ENCODE measurements at regions not wholly inside any gene's neighbourhood (a gene's known extent, or its start where the extent isn't known, plus 50 kb on each side); places are given as distances from the start of the nearest gene placed in this dataset.

GRCh38 chr9:38232895-38233294 is 159.6 kb upstream of the ALDH1B1 start:
- no peak for DNase-seq (ENCODE audit: low read depth in 4 of 4, low spot score in 3 of 4)

GRCh38 chr9:38229504-38230155 is 160.6 kb upstream of the SHB start:
- DNase-seq (ENCODE audit: low read depth in 4 of 4, low spot score in 3 of 4) = no peak

DNA sequence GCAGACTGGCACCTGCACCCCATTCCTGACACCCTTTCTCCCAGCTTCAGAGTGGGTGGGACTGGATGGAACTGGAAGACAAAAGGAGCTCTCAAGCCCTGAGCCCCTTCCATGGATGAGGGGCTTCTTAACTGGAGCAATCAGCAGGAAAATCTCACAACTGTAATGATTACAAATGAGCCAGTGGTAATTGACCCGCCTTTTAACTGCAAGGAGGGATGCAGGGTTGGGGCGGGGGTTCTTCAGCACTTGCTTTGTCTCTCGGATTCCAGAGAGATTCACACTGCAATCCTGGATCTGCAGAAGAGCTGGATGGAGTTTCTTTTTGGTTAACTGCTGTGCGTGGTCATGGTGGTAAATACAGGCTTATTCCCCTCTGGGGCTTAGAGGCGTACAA is 160.1 kb upstream of the SHB start:
- DNase-seq (ENCODE audit: low read depth in 4 of 4, low spot score in 3 of 4) = no peak

- DNase-seq (ENCODE audit: low read depth in 4 of 4, low spot score in 3 of 4) = no peak
Observed at GRCh38 chr9:38228331-38229103, 159.5 kb upstream of the SHB start.

DNA sequence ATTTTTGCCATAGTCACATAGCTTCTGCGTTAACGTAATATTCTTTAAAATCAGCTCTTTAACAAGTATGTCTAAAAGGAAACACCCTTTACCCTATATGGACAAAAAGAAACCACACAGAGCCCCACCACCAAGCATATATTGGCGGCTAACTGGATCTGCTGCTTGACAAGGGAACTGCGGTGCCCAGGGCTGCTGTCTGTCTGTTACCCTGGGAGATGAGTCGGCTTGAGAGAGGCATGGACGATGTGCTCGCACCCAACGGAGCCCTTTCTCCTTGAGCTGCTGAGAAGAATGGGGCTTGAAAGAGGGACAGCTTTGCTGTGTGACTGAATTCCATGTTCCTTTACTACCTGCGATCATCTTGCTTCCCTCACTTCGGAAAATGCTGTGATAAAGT is 158.6 kb upstream of the SHB start:
- no peak for DNase-seq (ENCODE audit: low read depth in 4 of 4, low spot score in 3 of 4)

DNA sequence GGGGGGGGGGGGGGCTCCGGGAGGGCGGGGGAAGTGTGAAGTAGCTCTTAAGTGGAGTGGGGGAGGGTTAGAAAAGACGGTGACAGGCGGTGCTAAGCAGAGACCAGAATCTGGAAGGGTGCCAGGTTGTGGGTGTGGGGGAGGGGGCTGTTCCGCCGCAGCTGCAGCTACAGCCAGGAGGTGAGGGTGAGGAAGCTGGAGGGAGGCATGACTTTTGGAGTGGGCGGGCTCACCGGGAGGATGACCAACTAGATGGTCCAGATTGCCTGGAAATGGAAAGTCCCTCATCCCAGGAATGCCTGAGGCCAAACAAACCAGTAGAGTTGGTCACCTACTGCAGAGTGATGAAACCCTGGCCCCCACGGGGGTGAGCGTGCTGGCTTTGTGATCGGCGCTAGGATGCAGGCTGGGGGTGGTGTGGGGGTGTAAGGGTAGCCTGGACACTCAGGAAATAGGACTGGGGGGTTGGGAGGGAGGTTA is 158.1 kb upstream of the SHB start:
- peak; percentile 57 to 75 (median 66) for DNase-seq (ENCODE audit: low read depth in 4 of 4, low spot score in 3 of 4)

- no peak for DNase-seq (ENCODE audit: low read depth in 4 of 4, low spot score in 3 of 4)
Observed at GRCh38 chr9:38226491-38226951, 157.5 kb upstream of the SHB start.

GRCh38 chr9:38224941-38225340 is 155.9 kb upstream of the SHB start:
- DNase-seq (ENCODE audit: low read depth in 4 of 4, low spot score in 3 of 4) = no peak

- DNase-seq (ENCODE audit: low read depth in 4 of 4, low spot score in 3 of 4) = no peak
Observed at GRCh38 chr9:38216572-38216971, 147.5 kb upstream of the SHB start.

- no peak for DNase-seq (ENCODE audit: low read depth in 4 of 4, low spot score in 3 of 4)
Observed at GRCh38 chr9:38215465-38215864, 146.4 kb upstream of the SHB start.

- no peak for DNase-seq (ENCODE audit: low read depth in 4 of 4, low spot score in 3 of 4)
Observed at GRCh38 chr9:38214432-38214831, 145.4 kb upstream of the SHB start.

DNA sequence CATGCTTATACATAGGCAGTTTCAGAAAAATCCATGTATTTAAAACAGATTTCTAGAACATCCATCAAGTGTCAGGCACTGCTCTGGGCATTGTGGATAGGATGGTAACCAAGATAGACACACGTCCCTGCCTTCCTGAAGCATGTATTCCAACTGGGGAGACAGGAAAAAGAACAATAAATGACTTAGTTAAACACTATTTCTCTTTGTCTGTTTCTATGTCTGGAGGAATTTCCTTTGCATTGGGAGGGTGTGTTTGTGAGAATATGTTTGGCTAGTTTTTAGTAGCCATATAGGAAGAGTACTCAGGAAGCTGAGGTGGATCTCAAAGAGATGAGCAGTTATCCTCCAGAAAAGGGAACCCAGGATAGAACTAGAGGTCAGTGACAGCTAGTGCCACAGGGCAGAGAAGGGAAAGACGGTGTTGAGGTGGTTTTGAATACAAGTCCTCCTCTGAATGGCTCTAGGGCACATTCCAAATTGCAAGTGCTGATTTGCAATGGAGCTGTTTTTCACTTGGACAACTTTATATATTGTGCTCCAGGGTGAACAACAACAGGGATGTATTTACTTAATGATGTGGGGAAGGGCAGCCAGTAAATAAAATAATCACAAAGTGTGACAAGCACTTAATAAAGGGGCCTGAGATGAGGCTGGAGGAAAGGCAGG is 144.7 kb upstream of the SHB start:
- DNase-seq (ENCODE audit: low read depth in 4 of 4, low spot score in 3 of 4) = no peak

GRCh38 chr9:38212016-38212415 is 143.0 kb upstream of the SHB start:
- no peak for DNase-seq (ENCODE audit: low read depth in 4 of 4, low spot score in 3 of 4)

DNA sequence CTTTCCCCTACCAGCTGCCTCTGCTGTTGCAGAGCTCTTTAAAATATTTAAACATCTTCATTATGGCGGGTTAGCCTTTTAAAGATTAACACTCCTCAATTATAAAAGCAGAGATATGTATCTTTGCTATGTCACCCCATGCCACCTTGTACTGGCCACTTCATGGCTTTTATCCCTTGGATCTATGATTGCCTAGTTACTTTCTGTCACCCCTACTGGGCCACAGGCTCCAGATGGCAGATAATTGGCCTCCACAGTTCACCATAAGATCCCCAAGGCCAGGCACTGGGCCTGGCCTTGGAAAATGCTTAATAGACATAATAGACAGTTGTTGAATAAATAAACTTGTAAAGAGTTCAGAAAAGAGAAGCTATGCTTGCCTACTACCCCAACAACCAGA is 142.0 kb upstream of the SHB start:
- DNase-seq (ENCODE audit: low read depth in 4 of 4, low spot score in 3 of 4) = no peak

DNA sequence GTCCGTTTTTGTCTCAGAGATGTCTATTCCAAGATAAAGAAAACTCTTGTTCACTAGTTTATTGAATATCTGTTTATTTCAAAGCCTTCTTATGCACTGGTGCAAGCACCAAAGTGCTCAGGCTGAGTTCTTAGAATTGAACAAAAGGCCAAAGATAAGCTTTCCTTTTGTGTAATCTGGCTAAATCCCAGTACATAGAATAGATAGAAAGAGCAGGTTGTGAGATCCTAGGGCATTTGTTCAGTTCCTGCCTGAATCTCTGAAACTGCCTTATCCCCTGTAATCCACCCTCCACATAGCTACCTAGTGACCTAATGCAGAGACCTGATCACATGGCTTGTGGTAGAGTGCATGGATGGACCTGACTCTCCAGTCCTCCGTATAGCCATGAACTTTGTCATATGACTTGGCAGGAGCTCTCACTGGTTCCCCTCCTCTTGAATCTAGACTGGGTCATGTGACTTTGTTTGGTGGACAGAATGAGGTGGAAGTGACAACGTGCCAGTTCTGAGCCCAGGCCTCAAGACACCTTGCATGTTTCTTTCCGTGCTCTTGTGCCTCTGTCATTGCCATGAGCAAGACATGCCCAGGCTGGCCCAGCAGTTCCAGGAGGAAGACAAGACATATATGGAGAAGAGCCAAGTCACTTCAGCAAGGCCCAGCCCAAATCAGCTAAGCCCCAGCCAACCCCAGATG is 139.3 kb upstream of the SHB start:
- no peak for DNase-seq (ENCODE audit: low read depth in 4 of 4, low spot score in 3 of 4)

- DNase-seq (ENCODE audit: low read depth in 4 of 4, low spot score in 3 of 4) = no peak
Observed at GRCh38 chr9:38207247-38207778, 138.3 kb upstream of the SHB start.

- no peak for DNase-seq (ENCODE audit: low read depth in 4 of 4, low spot score in 3 of 4)
Observed at GRCh38 chr9:38205279-38205678, 136.3 kb upstream of the SHB start.

DNA sequence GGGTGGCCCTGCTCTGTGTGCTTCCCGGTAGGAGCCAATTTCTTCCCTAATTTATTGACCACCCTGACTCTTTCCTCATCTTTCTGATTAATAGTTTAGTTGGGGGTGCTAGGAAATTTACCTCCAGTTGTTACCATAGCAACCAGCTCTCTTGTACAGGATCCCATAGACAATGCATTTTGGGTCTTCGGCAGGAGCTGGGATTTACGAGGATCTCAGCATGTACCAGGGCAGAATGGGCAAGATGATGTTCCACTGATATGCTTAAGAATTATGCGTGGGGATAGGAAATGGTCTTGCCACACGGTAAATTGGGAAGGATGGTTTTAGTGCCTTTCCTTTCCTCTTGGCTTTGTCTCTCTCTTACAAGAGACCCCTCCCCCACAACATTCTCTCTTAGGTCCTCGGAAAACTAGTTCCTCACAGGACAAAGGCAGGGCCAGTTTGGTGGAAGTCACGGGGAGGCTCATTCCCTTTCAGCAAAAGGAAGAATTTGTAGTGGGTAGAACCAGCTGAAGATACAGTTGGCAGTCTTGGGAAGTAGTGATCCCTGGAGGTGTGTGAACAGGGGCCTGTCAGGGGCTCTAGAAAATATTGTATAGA is 133.4 kb upstream of the SHB start:
- DNase-seq (ENCODE audit: low read depth in 4 of 4, low spot score in 3 of 4) = no peak

DNA sequence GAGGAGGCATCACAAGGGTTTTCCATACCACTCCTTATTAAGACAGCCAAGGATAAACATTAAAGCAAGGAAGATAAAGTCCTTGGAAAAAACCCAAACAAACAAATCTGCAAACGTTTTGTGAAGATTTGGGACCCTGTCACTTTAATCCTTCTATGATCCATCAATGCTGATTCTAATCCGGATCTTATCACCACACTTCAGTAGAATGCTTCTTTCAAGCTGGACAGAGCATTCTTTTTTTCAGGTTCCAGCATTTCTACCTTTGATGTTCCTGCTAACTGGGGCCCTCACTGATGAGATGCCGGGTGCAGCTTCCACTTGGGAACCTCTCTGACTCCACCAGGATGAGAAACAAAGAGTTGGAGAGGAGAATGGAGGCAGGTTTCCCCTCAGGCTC is 132.8 kb upstream of the SHB start:
- no peak for DNase-seq (ENCODE audit: low read depth in 4 of 4, low spot score in 3 of 4)

DNA sequence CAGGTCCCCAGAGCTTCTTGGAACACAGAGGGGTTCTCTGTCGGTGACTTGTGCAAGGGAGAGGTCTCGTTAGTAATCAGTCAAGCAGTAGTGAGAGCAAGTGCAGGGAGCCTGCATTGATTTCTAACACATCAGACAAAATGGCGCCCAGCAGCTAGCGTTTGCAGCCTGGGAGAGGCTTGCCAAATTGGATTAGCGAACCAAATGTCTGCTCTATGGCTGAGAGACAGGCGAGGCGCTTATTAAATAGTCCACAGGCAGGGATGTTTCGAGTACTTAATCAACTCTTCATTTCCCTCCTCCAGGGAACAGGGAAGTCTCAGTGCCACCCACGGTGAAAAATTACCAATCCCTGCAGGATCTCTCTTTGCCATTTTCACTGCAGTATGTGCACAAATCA is 131.4 kb upstream of the SHB start:
- no peak for DNase-seq (ENCODE audit: low read depth in 4 of 4, low spot score in 3 of 4)

Data from right renal pelvis (tissue), 4 donors.